ENCODE measurements at regions not wholly inside any gene's neighbourhood (a gene's known extent, or its start where the extent isn't known, plus 50 kb on each side); places are given as distances from the start of the nearest gene placed in this dataset.

- no peak for TF ChIP-seq CTCF (IDR thresholded peaks at IDR 0.05)
- TF ChIP-seq ZFX (IDR thresholded peaks at IDR 0.05; ENCODE audit: borderline replicate concordance) = no peak
Observed at GRCh38 chr6:125546841-125547251, 202.6 kb upstream of the HEY2 start.
